DMS114 treated with DMSO at 0.1 percent for 48 hours (cell line): ENCODE measurements at regions not wholly inside any gene's neighbourhood (a gene's known extent, or its start where the extent isn't known, plus 50 kb on each side); places are given as distances from the start of the nearest gene placed in this dataset.

Source experiments
- DNase-seq: peaks from one replicate; lab custom pipeline; 2025; ENCODE audit not compliant: unreplicated experiment; lab: John Stamatoyannopoulos, UW

GRCh38 chr2:64850642-64851041 is 138.6 kb upstream of the SLC1A4 start:
- DNase-seq: no peak

GRCh38 chr2:64852771-64853241 is 136.4 kb upstream of the SLC1A4 start:
- DNase-seq: no peak

- DNase-seq: no peak
These were observed 135.9 kb upstream of the SLC1A4 start for GRCh38 chr2:64853306-64853705.

- DNase-seq: no peak
These were observed 135.3 kb upstream of the SLC1A4 start for GRCh38 chr2:64853894-64854293.

GRCh38 chr2:64854773-64855237 is 134.4 kb upstream of the SLC1A4 start:
- DNase-seq: no peak

GRCh38 chr2:64857581-64858471 is 131.4 kb upstream of the SLC1A4 start:
- no peak for DNase-seq

- no peak for DNase-seq
These were observed 130.5 kb upstream of the SLC1A4 start for GRCh38 chr2:64858541-64859311.

- no peak for DNase-seq
These were observed 129.6 kb upstream of the SLC1A4 start for GRCh38 chr2:64859312-64860212.

- DNase-seq: no peak
These were observed 128.8 kb upstream of the SLC1A4 start for GRCh38 chr2:64860276-64860885.

GRCh38 chr2:64860936-64861335 is 128.3 kb upstream of the SLC1A4 start:
- DNase-seq: no peak

- DNase-seq: no peak
These were observed 127.5 kb upstream of the SLC1A4 start for GRCh38 chr2:64861452-64862397.

GRCh38 chr2:64862623-64863022 is 126.6 kb upstream of the SLC1A4 start:
- DNase-seq: no peak

- DNase-seq: no peak
These were observed 125.9 kb upstream of the SLC1A4 start for GRCh38 chr2:64863097-64863820.

- no peak for DNase-seq
These were observed 123.9 kb upstream of the SLC1A4 start for GRCh38 chr2:64865073-64865830.

- DNase-seq: no peak
These were observed 123.3 kb upstream of the SLC1A4 start for GRCh38 chr2:64865831-64866345.

- no peak for DNase-seq
These were observed 122.4 kb upstream of the SLC1A4 start for GRCh38 chr2:64866797-64867196.

GRCh38 chr2:64867253-64867996 is 121.8 kb upstream of the SLC1A4 start:
- no peak for DNase-seq
